HG02759 (cell line): ENCODE measurements at regions not wholly inside any gene's neighbourhood (a gene's known extent, or its start where the extent isn't known, plus 50 kb on each side); places are given as distances from the start of the nearest gene placed in this dataset.

Experiments used
- ATAC-seq: cut with Tn5 transposase; IDR thresholded peaks from one replicate; pipeline ENCODE4 v1.9.1; 2021; ENCODE audit warnings: mild to moderate bottlenecking, moderate library complexity; ENCODE audit not compliant: unreplicated experiment

- ATAC-seq, result no peak
These were observed 84.4 kb downstream of the NR2F2 start for GRCh38 chr15:96414875-96415274.

- ATAC-seq, result no peak
These were observed 85.2 kb downstream of the NR2F2 start for GRCh38 chr15:96415513-96416217.

GRCh38 chr15:96416218-96416933 is 85.9 kb downstream of the NR2F2 start:
- ATAC-seq, result no peak

GRCh38 chr15:96416934-96417759 is 86.6 kb downstream of the NR2F2 start:
- no peak for ATAC-seq

- ATAC-seq, result no peak
These were observed 87.2 kb downstream of the NR2F2 start for GRCh38 chr15:96417760-96418130.

- ATAC-seq, result no peak
These were observed 87.6 kb downstream of the NR2F2 start for GRCh38 chr15:96418146-96418545.

GRCh38 chr15:96421178-96421601 is 90.7 kb downstream of the NR2F2 start:
- no peak for ATAC-seq

GRCh38 chr15:96422125-96422524 is 91.6 kb downstream of the NR2F2 start:
- ATAC-seq, result no peak

GRCh38 chr15:96424674-96425073 is 94.2 kb downstream of the NR2F2 start:
- ATAC-seq, result no peak

GRCh38 chr15:96428742-96429141 is 98.2 kb downstream of the NR2F2 start:
- no peak for ATAC-seq

GRCh38 chr15:96431786-96432185 is 101.3 kb downstream of the NR2F2 start:
- no peak for ATAC-seq

GRCh38 chr15:96435022-96435421 is 104.5 kb downstream of the NR2F2 start:
- ATAC-seq, result no peak

- no peak for ATAC-seq
These were observed 105.3 kb downstream of the NR2F2 start for GRCh38 chr15:96435841-96436240.

- ATAC-seq, result no peak
These were observed 110.5 kb downstream of the NR2F2 start for GRCh38 chr15:96440978-96441377.

GRCh38 chr15:96442076-96442475 is 111.6 kb downstream of the NR2F2 start:
- ATAC-seq, result no peak

- ATAC-seq, result no peak
These were observed 114.4 kb downstream of the NR2F2 start for GRCh38 chr15:96444865-96445264.

GRCh38 chr15:96448923-96449322 is 118.4 kb downstream of the NR2F2 start:
- ATAC-seq, result no peak

- no peak for ATAC-seq
These were observed 127.3 kb downstream of the NR2F2 start for GRCh38 chr15:96457841-96458240.

GRCh38 chr15:96460106-96460505 is 129.6 kb downstream of the NR2F2 start:
- ATAC-seq, result no peak

GRCh38 chr15:96462768-96463750 is 132.6 kb downstream of the NR2F2 start:
- ATAC-seq, result no peak
